GM23248 (cell line): ENCODE measurements at regions not wholly inside any gene's neighbourhood (a gene's known extent, or its start where the extent isn't known, plus 50 kb on each side); places are given as distances from the start of the nearest gene placed in this dataset.

Experiments
- EZH2 ChIP-seq: fragments of 200-600 bp; sonication (generic); IDR thresholded peaks from 2 replicates; pipeline ENCODE4 v1.6.1; 2018; ENCODE audit warnings: antibody characterized with exemption, mild to moderate bottlenecking; ENCODE audit not compliant: insufficient read depth, poor library complexity, severe bottlenecking
- EZH2phosphoT487 ChIP-seq: fragments of 200-600 bp; sonication (generic); IDR thresholded peaks from 2 replicates; pipeline ENCODE4 v1.6.1; 2018; ENCODE audit warnings: antibody characterized with exemption, moderate library complexity, mild to moderate bottlenecking, low read depth; ENCODE audit not compliant: insufficient read depth

GRCh38 chrX:38474543-38474942 is 86.8 kb upstream of the TSPAN7 start:
- TF ChIP-seq EZH2phosphoT487 (no peak), EZH2 (no peak)
